Heart left ventricle (tissue), 13 donors: ENCODE measurements at regions not wholly inside any gene's neighbourhood (a gene's known extent, or its start where the extent isn't known, plus 50 kb on each side); places are given as distances from the start of the nearest gene placed in this dataset.

ENCODE experiments used
- CTCF ChIP-seq, 12 donors: fragments of 200-600 bp; sonication (generic) in 4 of 12; IDR thresholded peaks; one replicate each; pipeline versions ENCODE4 v1.5.0 to v1.8.0; 2018 to 2022; ENCODE audit warnings: antibody characterized with exemption in 12 of 12, mild to moderate bottlenecking in 5 of 12
- POLR2A ChIP-seq, 2 donors: fragments of 450-650 bp; IDR thresholded peaks; one replicate each; pipeline ENCODE4 v1.6.1; 2017; ENCODE audit warnings: antibody characterized with exemption in 2 of 2, mild to moderate bottlenecking in 2 of 2, moderate library complexity in 2 of 2
- donor health status: ischemic (EF 13 %, LVEDD 7.1; RV severe dilation, severe dysfunction).
- donor health status: DM: no; HTN: yes; CAD: no.
- donor health status: DM: no; HTN: no; CAD: no.
- donor health status: ischemic (EF 25% LVEDD 6.9; RV normal size, moderate dysfunction).
- donor health status: ischemic (EF 25% LVEDD 5.7; RV mildly dilated, moderate dysfunction).
- donor health status: ischemic (EF 35%, LVEDD 5.7; RV mildly dilated, moderate dysfunction).
- donor health status: nonischemic (EF 11% LVEDD 7.7; RV severe dilation, severe dysfunction).
- donor health status: DM: yes; HTN: yes; CAD: no.
- donor health status: PGD.
- donor health status: ischemic (EF 29% LVEDD 5.4; RV normal size, mild dysfunction).
- donor health status: nonischemic (EF 23%, LVEDD 6.1; RV moderate dilation, normal function).

- TF ChIP-seq CTCF (IDR thresholded peaks at IDR 0.05) (no peak), POLR2A (IDR thresholded peaks at IDR 0.05) (no peak)
Measured at GRCh38 chr1:168424281-168424680, 119.5 kb downstream of the XCL2 start.
